HepG2 (cell line): ENCODE measurements at regions not wholly inside any gene's neighbourhood (a gene's known extent, or its start where the extent isn't known, plus 50 kb on each side); places are given as distances from the start of the nearest gene placed in this dataset.

Experiments
- small RNA-seq, 3 experiments: library from RNA; depleted of rRNA; stranded (forward); fragments of <200 nt; gene quantifications; one replicate each; pipeline ENCODE3, GENCODE V24; 2012; ENCODE audit warnings: low read depth in 2 of 3, low replicate concordance in 1 of 3; ENCODE audit not compliant: insufficient read length in 3 of 3, insufficient read depth in 2 of 3

Small RNA genes in the stretch of these regions (small RNA-seq; reads per million reads assigned to genes)
- gene RNA5SP360 = 0 reads per million in 3 experiments
